ENCODE measurements at regions not wholly inside any gene's neighbourhood (a gene's known extent, or its start where the extent isn't known, plus 50 kb on each side); places are given as distances from the start of the nearest gene placed in this dataset.

DNA sequence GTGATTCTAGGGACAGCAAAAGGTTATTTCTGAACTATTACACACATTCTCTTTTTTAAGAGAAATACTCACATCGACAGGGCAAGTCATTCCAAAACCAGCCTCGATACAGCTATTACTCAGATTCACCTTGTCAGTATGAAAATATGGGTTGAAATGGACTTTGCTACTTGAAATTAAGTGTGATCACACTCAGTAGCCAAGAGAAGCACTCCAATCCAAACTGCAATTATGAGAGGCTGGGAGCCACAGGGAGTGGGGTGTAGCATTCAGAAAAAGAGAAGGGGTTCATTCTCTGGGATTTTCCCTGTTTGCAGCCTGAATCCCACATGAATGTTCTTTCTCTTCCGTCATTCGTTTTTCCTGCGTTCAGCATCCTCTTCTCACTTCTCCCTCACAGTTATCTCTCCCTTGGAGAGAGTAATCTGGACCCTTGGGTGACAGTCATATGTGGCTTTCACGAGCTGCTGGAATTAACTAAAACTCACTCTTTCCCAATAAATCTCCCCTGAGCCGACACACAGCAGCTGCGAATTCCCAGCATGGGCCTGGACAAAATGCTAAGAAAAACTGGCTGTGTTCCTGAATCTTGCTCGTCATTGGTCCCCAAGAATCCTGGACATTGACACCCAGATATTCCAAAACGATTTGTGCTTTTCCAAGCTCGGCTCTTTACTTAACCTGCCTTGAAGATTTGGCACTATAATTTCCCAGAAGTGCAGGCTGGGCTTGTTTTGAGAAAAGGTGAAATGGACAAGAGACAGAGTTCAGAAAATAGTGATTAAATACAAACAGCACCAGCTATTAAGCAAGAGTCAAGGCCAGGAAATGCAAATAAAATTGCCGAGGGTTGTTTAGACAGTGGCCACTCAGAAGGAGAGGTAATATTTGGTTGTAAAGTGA lies 199.5 kb upstream of the PLEKHG7 start:
- DNase-seq: peak in 3 of 56 donors; percentile 11 to 24 (median 18)

DNA sequence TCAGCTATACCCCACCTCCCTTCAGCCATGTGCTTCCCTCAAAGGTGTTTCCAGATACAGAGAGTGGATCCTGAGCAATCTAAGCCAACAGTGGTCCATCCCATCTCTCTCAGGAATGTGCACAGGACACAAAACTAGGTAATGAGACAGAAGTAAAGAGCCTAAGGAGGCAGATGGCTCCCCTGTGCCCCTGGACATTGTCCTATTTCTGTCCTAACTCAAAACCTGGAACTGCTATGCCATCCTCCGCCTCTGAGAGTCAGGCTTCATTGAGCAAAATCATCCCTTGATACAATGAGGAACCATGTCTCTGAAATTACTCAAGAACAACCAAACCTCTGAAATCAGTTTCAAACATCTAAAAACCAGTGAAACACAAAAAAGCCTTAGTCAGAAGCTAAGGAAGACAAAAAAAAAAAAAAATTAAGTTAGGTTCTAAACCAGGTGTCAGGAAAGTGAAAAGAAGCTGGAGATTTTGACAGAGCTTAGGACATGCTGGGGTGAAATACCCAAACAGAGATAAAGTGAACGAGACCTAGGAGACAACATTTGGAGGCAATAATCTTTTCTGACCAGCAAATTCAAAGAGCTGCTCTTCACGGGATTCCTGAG lies 200.3 kb upstream of the PLEKHG7 start:
- peak in 3 of 56 donors; percentile 0 to 6 (median 6) for DNase-seq

- no peak for DNase-seq
Observed at GRCh38 chr12:92496790-92497189, 206.0 kb upstream of the PLEKHG7 start.

DNA sequence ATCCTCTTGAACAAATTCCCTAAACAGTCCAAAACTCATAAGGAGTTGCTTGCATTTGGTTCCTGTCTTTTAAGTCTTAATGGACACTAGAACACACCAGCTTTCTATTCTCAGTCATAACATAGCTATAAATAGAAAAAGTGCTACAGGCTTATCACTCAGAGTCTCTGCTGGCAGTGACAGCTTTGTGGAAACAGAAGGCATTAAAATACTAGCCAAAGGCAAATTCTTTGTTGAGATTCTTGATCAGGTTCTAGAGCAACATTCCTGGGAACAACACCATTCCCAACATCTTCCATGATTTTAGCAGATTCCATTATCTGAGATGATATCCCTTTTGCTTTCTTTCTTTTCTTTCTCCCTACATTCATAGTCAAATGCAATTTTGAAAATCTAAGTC lies 207.7 kb upstream of the PLEKHG7 start:
- no peak for DNase-seq

- no peak for DNase-seq
Observed at GRCh38 chr12:92493816-92494215, 209.0 kb upstream of the PLEKHG7 start.

GRCh38 chr12:92492995-92493394 lies 209.8 kb upstream of the PLEKHG7 start:
- DNase-seq: no peak

DNA sequence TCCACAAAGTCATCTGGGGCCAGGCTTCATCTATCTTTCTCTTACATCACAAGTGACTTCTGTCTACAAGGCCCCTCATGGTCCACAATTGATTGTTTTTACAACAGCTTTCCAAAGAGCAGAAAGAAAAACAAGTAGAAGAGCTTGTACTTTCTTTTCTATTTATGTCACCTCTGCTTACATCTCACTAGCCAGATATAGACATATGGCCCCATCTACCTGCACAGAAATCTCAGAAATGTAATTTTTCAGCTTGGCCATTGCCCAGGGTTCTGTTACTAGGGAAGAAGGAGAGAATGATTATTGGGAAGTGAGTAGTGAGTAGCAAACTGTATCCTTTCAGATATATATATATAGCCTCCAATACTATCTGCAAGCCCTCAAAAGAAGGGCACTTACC lies 210.5 kb upstream of the PLEKHG7 start:
- no peak for DNase-seq

DNA sequence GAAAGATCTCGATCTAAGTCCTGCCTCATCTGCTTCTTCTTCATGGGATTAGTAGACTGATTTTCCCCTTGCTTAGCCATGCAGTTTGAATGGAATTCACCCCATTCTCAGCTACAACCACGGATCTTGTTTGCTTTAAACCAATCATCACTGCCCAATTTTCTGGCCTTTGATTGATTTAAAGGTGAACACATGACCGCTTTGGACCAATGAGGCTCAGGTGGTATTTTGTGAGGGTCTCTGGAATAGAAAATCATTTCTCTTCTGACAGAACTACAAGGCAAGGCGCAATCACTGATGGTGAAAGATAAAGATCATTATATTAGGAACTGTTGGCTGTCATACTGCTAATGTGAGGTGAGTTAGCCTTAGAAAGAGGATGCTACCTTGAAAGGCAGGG lies 213.0 kb upstream of the PLEKHG7 start:
- DNase-seq: no peak

DNA sequence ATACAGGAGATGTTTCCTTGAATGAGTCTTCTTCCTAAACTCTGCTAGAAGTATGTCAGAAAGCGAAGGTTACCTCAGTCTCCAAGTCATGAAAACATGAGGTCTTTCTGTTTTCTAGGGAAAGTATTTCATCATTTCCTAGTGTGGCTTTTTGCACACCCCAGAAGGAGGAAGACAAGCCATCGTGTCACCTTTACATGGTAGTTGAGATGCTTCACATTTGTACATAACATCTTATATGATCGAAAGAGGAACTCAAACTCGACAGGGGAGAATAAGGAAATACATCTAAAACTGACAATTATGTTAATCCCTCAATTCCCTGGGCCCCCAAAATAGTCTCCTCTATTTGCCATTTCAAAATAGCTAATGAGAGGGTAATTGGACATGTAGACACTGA lies 214.1 kb upstream of the PLEKHG7 start:
- no peak for DNase-seq

DNA sequence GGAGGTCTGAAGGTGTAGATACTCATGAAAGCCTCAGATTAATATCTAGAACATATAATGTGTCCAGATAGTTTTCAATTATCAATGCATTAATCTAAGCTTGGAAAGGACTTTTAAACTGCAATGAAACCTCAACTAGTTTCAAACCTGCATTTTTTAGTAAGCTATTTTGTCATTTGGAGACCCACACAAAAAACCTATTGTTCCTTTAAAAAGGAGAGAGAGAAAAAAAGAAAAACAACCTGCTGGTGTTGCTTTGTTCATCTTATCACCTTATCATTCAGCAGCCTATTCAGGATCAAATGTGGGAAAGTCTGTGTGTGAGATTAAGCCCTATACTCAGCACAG lies 215.7 kb upstream of the PLEKHG7 start:
- no peak for DNase-seq

- no peak for DNase-seq
Observed at GRCh38 chr12:92486443-92487137, 216.2 kb upstream of the PLEKHG7 start.

- DNase-seq: no peak
Observed at GRCh38 chr12:92485351-92486348, 217.1 kb upstream of the PLEKHG7 start.

- DNase-seq: peak in 2 of 56 donors; percentile 4 to 5
Observed at GRCh38 chr12:92482599-92482998, 220.2 kb upstream of the PLEKHG7 start.

GRCh38 chr12:92481066-92481465 lies 221.7 kb upstream of the PLEKHG7 start:
- DNase-seq: no peak

- DNase-seq: no peak
Observed at GRCh38 chr12:92478692-92479091, 224.1 kb upstream of the PLEKHG7 start.

DNA sequence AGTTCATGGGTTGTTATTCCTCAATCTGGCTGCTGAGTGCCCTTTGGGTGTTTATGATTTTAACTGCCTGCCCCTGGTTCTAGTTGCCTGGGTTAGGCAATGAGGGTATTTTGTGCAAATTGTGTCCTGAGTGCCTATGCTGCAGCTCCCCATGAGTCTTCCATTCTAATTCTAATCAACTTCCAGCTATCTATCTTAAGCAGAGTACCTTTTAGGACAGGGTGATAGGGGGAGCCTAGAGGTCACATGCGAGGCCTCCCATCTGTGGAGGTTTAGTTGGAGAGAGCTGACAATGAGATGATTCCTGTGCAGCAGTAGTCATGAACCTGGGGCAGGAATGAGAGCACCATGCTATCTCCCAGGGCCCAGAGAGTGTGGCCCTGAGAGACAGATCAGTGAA lies 225.9 kb upstream of the PLEKHG7 start:
- no peak for DNase-seq

DNA sequence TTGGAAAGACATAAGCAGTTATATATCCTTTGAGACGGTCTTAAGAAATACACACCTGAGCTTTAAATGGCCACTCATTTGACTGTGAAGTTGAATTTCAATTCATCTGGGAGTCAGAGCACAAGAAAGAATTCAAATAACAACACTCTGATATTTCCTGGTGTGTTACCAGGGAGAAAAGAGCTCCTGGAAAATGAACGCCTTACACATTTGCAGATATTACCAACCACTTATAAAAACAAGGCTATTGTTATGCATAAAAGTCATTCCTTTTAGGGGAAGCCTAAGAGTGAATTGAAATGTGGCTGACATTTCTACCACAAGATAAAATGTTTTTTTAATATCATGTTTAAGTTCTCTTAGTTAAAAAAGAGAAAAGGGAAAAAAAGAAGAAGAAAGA lies 229.2 kb upstream of the PLEKHG7 start:
- DNase-seq: no peak

DNA sequence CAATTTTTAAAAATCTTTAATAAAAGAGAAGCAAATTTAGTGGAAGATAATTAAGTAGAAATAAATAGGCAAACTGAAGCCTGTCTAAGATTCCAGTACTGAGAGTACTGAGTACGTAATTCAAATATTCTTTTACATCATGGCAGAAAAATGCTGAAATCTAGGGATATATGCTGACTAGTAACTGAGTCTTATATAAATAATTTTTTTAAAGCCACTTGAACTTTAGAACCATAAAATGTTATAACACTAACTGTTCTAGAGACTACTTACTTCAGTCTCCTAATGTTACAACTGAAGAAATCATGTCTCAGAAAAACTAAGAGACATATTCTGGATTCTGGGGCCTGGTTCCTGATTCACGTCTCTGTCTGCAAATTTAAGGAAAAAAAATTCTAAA lies 230.6 kb upstream of the PLEKHG7 start:
- no peak for DNase-seq

DNA sequence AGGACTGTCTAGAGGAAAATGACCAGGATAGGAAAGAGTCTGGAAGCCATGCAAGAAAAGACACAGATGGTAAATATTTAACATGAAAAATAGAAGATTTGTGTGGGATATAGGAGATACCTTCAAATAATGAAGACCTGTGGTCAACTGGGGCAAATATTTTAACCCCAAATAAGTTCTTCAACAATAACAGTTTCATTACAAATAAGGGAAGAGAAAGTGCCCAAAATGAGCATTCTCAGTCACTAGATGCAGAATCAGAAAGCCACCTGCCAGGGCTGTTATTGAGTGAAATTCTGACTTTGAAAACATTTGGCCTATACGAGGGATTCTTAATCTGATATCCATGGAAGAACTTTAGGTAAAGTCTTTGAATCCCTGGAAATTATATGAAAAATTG lies 231.2 kb upstream of the PLEKHG7 start:
- no peak for DNase-seq

DNA sequence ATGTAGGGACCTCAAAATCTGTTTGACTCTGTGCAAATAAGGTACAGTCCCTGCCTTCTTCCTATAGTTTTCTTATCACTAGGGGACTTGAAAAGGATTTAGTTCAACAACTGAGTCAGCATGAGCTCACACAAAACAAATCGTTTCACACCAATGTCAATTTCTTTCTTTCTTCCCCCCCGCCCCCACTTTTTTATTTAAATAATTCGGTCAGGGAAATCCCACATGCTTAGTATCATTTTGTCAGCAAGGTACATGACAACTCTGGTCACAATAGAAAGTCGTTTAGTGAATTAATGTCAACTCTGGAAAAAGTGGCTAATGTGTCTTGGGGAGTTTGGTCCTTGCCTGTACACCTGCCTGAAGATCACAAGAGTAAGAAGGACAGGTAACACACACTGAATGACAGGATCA lies 232.2 kb upstream of the PLEKHG7 start:
- DNase-seq: no peak

GRCh38 chr12:92469837-92470236 lies 233.0 kb upstream of the PLEKHG7 start:
- DNase-seq: no peak
